Ammon's horn (tissue), 1 donor: ENCODE measurements at regions not wholly inside any gene's neighbourhood (a gene's known extent, or its start where the extent isn't known, plus 50 kb on each side); places are given as distances from the start of the nearest gene placed in this dataset.
A peak's percentile ranks its signal among the peaks of the same experiment; 100 is the strongest.
"Not testable (repeated sequence)": the region's sequence is repeated elsewhere in the genome, so short reads cannot be mapped to it uniquely, and the experiment has no call there.

Experiments used
- DNase-seq: peaks from one replicate; pipeline ENCODE4 v3.0.0-alpha.2; 2016; ENCODE audit warnings: low spot score

DNA sequence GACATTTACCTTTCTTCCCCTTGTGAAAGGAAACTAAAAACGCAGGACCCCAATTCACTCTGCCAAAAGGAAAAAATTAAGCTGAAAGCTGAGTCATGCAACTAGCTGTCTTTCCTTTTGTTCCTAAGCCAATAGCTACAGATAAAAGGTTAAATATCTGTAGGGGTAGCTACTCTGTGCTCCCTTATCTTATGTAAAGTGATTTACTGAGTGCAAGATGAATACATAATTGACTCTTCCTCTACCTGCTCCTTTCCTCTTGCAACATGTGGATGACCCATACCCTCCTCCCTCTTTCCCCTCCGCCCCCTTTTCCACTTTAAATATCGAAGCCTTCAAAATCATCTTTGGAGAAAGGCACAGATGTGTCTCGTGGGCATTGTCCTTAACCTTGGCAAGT is 68.0 kb upstream of the ZNF157 start:
- DNase-seq, result no peak

DNA sequence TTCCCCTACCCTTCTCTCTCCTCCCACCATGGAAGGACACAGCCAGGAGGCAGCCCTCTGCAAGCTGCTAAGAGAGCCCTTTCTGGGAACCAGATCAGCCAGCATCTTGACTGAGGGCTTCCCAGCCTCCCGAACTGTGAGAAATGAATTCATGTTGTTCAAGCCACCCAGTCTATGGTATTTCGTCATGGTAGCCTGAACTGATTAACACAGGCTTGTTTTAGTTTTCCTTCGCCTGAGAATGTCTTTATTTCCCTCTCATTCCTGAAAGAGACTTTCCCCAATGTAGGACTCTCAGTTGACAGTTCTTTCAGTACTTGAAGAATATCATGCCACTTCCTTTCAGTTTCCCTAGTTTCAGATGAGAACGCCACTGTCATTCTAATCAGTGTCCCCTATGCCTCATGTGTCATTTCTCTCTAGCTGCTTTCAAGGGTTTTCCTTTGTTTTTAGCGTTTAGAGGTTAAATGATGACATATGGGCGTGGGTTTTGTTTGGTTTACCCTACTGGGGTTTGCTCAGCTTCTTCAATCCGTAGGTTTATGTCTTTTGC is 63.8 kb upstream of the ZNF157 start:
- not testable (repeated sequence) for DNase-seq

DNA sequence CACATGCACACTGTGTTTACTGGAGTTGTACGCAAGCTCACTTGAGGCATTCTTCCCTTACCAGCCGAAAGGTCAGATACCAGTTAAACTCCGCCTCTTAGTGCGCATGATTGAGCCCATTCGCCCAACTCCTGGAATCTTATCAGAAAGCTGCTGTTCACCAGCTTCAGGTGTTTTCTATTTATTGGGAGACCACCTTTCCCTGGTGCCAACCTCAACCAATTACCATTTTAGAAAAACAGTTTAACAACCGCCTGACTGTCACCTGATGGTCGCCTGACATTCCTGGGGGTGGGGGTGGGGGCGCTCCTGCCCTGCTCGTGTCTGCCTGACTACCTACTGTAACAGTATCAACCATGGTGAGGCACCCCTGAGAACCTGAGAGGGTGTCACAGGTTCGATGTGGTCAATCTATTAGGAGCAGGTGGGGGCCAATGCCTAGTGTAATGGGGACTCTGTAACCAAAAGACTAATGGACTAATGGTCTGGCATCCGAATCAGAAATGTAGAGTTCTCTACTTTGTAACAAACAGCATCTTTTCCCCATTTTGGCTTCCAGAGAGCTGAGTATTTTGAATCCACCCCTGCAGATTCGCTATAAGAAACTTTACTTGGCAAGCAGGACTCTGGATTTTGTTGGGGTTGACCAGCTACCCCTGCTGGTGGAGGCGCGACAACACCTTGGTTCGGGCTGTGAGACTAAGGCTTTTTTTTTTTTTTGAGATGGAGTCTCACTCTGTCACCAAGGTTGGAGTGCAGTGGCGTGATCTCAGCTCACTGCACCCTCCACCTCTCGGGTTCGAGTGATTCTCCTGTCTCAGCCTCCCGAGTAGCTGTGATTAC is 58.2 kb upstream of the ZNF157 start:
- peak; percentile 32 for DNase-seq

DNA sequence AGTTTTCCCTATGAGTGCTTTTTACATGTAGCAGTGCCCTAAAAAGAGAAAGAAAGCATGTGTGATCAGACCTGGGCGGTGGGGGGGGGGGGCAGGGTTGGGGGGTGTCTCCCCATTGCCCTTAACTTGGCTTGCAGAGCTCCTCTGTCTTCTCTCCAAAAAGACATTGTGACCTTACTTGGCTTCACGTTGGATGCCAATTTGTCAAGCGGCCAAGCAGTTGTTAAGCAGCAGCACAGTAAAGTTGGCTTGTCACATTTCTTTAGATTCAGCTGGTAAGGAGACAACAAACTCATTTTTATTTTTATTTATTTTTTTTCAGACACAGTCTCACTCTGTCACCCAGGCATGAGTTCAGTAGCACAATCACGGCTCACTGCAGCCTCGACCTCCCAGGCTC is 57.3 kb upstream of the ZNF157 start:
- no peak for DNase-seq

DNA sequence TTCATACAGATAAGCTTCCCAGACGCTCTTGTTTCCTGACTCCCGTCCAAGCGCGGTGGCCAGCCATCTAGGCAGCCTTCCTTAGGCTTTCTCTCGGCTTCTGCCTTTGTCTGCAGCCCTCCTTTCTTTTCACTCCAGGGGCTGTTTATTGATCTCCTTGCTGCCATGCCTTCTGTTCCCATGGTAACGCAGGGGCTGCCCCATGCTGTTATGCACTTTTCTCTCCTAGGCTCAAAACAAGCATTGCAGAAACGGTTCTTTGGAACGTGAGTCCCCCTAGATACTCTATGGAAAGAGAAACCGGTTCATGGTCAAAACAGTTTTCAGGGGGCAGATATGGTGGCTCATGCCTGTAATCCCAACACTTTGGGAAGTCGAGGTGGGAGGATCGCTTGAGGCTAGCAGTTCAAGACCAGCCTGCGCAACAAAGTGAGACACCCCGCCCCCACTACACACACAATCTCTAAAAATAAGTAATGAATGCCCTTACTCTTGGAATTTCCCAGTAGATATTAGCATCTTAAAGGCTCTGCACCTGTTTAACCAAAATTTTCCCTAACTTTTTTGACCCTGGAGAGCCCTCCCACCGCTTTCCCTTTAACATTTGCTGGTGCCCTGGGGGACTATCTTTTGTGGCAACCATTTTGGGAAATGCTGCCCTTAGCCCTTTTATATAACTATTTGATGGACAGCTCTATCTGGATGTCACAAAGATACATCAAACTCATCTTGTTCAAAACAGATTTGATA is 53.9 kb upstream of the ZNF157 start:
- DNase-seq, result peak; percentile 7
